H1 (cell line): ENCODE measurements at regions not wholly inside any gene's neighbourhood (a gene's known extent, or its start where the extent isn't known, plus 50 kb on each side); places are given as distances from the start of the nearest gene placed in this dataset.

Experiments used
- HDAC6 ChIP-seq: IDR thresholded peaks from one replicate; pipeline ENCODE4 v1.7.1; 2012; ENCODE audit warnings: low read depth, mild to moderate bottlenecking, inconsistent platforms, low read length, moderate library complexity
- RBBP5 ChIP-seq: IDR thresholded peaks from 2 replicates; pipeline ENCODE4 v1.7.1; 2012; ENCODE audit warnings: low read depth, mild to moderate bottlenecking, inconsistent platforms, low read length, moderate library complexity, borderline replicate concordance
- TF ChIP-seq, protein P1 (sequence below), 3 experiments: IDR thresholded peaks; 1 replicate in 2 of 3; 2 replicates in 1 of 3; pipeline versions ENCODE4 v1.5.1 to v1.6.1; 2011; ENCODE audit warnings: low read length in 3 of 3, mild to moderate bottlenecking in 3 of 3, inconsistent platforms in 2 of 3, low read depth in 1 of 3, moderate library complexity in 1 of 3; ENCODE audit not compliant: insufficient read depth in 1 of 3; ENCODE audit errors: control extremely low read depth in 1 of 3

DNA sequence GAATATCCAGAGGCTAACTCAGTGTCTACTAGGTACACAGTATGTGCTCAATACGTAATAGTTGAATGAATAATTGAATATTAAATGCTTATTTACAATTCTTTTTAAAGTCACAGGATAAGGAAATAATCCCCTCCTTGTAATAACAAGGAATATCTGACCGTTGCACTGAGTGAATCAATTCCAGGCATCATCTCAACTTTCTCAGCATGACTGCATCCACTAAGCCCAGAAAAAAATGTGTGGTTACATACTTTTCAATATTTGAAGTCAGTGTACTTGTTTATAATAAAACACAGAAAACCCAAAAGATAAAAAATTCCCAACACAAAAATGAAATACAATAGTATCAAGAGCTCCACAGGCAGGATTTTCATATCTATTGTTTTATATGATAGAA lies 105.4 kb downstream of the TMEM144 start:
- TF ChIP-seq, protein P1, sequence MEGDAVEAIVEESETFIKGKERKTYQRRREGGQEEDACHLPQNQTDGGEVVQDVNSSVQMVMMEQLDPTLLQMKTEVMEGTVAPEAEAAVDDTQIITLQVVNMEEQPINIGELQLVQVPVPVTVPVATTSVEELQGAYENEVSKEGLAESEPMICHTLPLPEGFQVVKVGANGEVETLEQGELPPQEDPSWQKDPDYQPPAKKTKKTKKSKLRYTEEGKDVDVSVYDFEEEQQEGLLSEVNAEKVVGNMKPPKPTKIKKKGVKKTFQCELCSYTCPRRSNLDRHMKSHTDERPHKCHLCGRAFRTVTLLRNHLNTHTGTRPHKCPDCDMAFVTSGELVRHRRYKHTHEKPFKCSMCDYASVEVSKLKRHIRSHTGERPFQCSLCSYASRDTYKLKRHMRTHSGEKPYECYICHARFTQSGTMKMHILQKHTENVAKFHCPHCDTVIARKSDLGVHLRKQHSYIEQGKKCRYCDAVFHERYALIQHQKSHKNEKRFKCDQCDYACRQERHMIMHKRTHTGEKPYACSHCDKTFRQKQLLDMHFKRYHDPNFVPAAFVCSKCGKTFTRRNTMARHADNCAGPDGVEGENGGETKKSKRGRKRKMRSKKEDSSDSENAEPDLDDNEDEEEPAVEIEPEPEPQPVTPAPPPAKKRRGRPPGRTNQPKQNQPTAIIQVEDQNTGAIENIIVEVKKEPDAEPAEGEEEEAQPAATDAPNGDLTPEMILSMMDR (IDR thresholded peaks at IDR 0.05; ENCODE audit: control extremely low read depth in 1 of 3, insufficient read depth in 1 of 3, low read depth in 1 of 3, low read length in 3 of 3) = no peak
- TF ChIP-seq HDAC6 (no peak), RBBP5 (no peak)
